Right ventricle myocardium superior (tissue), 1 donor: ENCODE measurements at regions not wholly inside any gene's neighbourhood (a gene's known extent, or its start where the extent isn't known, plus 50 kb on each side); places are given as distances from the start of the nearest gene placed in this dataset.

ENCODE experiments used
- ATAC-seq: fragments of 200-7000 bp; cut with Tn5 transposase; one replicate; pipeline ENCODE4 v1.9.1; 2020; ENCODE audit warnings: mild to moderate bottlenecking; ENCODE audit not compliant: poor library complexity
- DNase-seq: peaks from one replicate; pipeline ENCODE4 v3.0.0-alpha.2; 2020
- intact Hi-C: fragments of 100-400 bp; cut with DNase I; formaldehyde crosslinking; loops from one replicate; pipeline ENCODE4 v1.11.2; 2022
- donor health status: DM: no; HTN: yes; CAD: no; lungs with severe emphysema.

DNA sequence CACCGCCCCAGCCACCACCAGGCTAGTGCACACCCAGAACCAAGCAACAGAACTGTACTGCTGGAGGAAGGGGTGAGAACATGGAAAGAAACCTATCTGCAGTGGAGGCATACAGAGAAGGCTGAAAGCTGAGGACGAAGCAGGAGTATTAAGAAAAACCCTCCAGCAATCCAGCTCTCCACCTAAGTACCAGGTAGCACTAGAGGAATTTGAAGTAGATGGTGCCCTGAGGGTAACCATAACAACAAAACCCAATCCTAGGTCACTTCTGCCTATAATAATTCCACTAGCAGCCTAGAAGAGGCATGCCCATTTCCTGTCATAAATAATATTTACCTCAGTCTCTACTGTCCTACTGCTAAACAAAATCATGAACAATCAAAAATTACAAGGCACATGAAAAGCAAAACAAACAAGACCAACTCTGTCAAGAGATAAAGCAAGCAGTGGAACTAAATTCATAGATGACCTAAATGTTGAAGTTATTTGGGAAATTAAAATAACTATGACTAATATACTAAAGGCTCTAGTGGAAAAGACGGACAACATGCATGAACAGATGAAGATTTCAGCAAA lies 51.1 kb downstream of the HYCC1 start:
- no peak for ATAC-seq
- DNase-seq = no peak
- intact Hi-C loops = no loop called here

GRCh38 chr7:22958742-22959141 lies 55.2 kb downstream of the HYCC1 start:
- intact Hi-C loops = no loop called here
- DNase-seq = no peak
- no peak for ATAC-seq

DNA sequence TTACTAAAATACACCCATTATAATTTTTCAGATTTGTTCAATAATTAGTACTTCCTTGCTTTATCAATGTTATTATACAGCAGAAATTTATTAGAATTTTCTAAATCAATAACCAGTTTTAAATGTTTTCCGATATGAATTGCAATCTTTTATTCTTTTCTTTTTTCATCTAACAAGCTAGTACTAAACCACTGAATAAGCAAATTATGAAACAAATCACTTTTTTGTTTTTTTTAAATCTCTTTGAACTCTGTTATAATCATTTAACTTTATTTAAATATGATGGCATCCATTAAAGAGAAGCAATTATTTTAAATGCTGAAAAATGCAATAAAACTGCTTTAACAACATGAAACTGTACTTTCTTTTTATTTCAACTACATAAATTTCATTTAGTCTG lies 59.7 kb downstream of the HYCC1 start:
- intact Hi-C loops = no loop called here
- ATAC-seq (no peak), DNase-seq (no peak)

- ATAC-seq (no peak), DNase-seq (no peak)
- intact Hi-C loops = no loop called here
These were observed 61.5 kb downstream of the HYCC1 start for GRCh38 chr7:22952306-22953015.

- intact Hi-C loops = no loop called here
- ATAC-seq = no peak
These were observed 64.0 kb downstream of the HYCC1 start for GRCh38 chr7:22949944-22950343.

GRCh38 chr7:22949221-22949620 lies 64.7 kb downstream of the HYCC1 start:
- intact Hi-C loops = no loop called here
- ATAC-seq = no peak
- no peak for DNase-seq

More at GRCh38 chr7:22949944-22950343, 64.0 kb downstream of the HYCC1 start:
- DNase-seq = no peak

- intact Hi-C loops = no loop called here
- ATAC-seq = no peak
- DNase-seq = no peak
These were observed 65.2 kb downstream of the HYCC1 start for GRCh38 chr7:22948770-22949169.

- intact Hi-C loops = no loop called here
- DNase-seq = no peak
- no peak for ATAC-seq
These were observed 68.3 kb downstream of the HYCC1 start for GRCh38 chr7:22945584-22945983.

DNA sequence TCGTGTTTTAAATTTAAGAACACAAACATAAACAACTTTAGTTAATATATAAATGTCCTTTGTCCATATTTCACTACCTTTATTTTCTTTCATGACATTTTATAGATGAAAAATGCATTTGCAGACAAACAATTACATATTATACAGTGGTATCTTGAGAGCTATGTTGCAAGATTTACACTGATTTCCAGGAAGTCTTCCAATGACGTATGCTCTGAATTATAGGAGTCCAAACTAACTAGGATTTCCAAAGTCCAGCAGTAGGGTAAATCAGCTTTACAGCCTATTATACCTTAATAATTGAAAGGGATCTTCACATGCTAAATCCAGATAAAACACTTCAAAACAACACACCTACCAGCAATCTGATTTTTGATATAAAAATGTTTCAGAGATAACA lies 69.4 kb downstream of the HYCC1 start:
- ATAC-seq (no peak), DNase-seq (no peak)
- intact Hi-C loops = no loop called here

- intact Hi-C loops = no loop called here
- DNase-seq = no peak
- ATAC-seq = no peak
These were observed 69.9 kb downstream of the HYCC1 start for GRCh38 chr7:22944022-22944421.

DNA sequence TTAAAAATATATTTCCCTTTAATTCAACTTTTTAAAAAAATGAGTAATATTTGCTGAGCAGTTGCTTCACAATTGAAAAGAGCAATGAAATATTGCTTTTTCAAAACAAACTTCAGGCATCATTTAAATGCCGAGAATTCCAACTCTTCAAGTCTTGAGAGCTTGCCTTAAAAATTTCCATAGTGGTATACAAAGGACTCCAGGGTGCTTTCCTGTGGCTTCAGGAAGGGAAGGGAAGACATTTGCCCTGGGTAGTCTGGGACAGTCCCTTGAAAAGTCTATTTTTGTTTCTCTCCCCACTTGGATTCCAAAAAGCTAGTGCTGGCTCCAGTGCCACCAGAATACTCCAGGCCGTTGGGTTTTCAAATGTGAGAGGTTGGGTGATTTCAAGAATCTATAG lies 71.7 kb downstream of the HYCC1 start:
- ATAC-seq (no peak), DNase-seq (no peak)
- intact Hi-C loops = no loop called here

DNA sequence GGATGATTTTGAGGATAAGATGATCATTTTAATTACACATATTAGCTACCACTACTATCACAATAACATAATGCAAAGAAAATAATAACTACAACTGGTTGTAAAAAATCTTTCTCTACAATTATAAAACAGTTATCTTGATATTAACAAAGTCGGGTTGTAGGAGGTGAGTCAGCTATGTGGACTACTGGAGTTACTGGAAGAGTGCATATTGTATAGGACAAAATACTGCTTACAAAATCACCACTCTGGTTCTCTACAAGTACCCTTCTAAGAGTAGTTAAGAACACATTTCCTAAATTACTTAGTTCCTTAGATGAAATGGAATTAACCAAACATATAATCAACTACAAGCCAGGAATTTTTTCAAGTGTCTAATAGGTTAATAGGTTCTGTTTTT lies 74.1 kb downstream of the HYCC1 start:
- DNase-seq = no peak
- intact Hi-C loops = no loop called here
- ATAC-seq = no peak

DNA sequence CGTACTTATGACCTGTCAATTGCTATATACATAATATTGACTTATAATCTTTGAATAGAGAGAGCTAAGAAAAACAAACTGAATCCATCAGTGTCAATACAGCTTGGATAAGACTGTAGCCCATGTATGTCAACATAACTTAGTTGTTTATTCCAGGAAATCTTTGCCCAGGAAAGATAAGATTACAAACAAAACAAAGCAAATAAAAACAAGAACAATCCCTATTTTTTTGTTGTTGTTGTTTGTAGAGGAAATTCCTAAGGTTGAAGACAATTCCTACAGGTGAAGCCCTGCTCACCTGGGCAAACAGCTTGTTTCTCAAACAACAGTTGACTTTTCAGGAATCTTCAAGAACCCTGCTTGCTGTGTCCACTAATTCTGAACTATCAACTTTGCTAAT lies 76.0 kb downstream of the HYCC1 start:
- intact Hi-C loops = no loop called here
- no peak for ATAC-seq
- no peak for DNase-seq

DNA sequence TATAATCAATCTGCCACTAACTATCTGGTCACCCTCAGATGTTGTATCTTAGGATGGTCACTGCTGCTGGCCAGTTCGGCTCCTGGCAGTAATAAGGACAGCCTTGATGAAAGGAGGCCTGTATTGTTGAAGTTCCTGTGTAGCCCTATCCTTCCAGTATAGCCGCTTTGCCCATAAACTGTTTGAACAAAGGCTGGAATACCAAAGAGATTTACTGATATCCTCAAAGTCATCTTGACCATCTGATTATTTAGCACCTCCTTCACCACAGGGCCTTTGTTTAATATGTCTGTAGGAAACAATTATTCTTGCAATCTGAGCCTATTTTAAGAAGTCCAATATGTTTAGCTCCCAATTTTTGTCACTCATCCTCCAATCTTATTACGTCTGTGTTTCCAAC lies 77.7 kb downstream of the HYCC1 start:
- ATAC-seq (no peak), DNase-seq (no peak)
- intact Hi-C loops = no loop called here

GRCh38 chr7:22935269-22935668 lies 78.7 kb downstream of the HYCC1 start:
- ATAC-seq = no peak
- intact Hi-C loops = no loop called here

GRCh38 chr7:22934473-22935065 lies 79.4 kb downstream of the HYCC1 start:
- no peak for DNase-seq
- ATAC-seq = no peak
- intact Hi-C loops = no loop called here

More at GRCh38 chr7:22935269-22935668, 78.7 kb downstream of the HYCC1 start:
- no peak for DNase-seq

DNA sequence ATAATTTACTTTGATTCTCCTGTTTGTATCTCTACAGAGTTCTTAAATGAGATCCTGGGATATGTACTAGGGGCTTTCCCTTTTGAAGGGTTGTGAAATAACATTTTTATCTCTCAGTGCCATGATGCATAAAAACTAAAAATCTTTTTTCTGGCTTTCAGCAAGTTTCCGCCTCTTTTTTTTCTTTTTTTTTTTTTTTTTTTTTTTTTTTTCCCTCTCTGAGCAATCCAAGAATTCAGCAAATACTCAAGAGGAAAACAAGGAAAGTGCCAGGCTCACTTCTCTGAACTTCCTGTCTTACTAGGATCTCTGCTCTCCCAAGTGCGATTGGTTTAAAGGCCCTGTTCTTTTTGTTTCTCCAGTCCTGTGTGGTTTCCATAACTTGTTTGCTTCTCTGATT lies 79.9 kb downstream of the HYCC1 start:
- ATAC-seq (peak; percentile 71), DNase-seq (no peak)
- intact Hi-C loops = no loop called here

DNA sequence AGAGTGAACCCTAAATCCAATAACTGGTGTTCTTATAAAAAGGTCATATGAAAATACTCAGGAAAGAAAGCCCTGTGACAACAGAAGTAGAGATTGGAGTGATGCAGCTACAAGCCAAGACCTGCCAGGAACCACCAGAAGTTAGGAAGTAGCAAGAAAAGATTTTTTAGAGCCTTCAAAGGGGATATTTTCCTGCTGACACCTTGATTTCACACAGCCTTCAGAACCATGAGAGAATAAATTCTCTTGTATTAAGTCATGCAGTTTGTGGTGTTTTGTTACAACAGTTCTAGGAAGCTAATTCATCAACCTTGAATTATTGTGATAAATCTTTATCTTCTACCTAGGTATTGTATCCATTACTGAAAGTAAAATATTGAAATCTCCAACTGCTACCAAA lies 81.0 kb downstream of the HYCC1 start:
- no peak for ATAC-seq
- no peak for DNase-seq
- intact Hi-C loops = no loop called here

DNA sequence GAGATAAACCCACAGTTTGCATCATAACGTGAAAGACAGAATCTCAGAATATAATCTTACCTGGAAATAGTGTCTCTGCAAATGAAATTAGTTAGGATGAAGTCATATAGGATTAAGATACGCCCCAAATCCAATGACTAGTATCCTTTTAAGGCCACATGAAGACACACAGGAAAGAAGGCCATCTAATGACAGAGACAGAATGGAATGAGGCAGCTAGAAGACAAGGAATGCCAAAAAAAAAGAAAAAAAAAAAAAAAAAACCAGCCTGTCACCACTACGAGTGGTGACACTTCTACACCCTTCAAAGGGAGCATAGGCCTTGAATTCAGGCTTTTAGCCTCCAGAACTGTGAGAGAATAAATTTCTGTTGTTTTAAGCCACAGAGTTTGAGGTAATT lies 82.9 kb downstream of the HYCC1 start:
- ATAC-seq (no peak), DNase-seq (no peak)
- intact Hi-C loops = no loop called here

GRCh38 chr7:22922307-22922706 lies 91.6 kb downstream of the HYCC1 start:
- ATAC-seq (no peak), DNase-seq (no peak)
- intact Hi-C loops = no loop called here
